ENCODE measurements at regions not wholly inside any gene's neighbourhood (a gene's known extent, or its start where the extent isn't known, plus 50 kb on each side); places are given as distances from the start of the nearest gene placed in this dataset.

- TF ChIP-seq CTCF (IDR thresholded peaks at IDR 0.05; ENCODE audit: poor library complexity) (no peak), EZH2 (IDR thresholded peaks at IDR 0.05; ENCODE audit: borderline replicate concordance) (no peak)
Observed at GRCh38 chr12:11973396-11973795, 97.3 kb upstream of the BCL2L14 start.
